Right kidney (tissue), 1 donor: ENCODE measurements at regions not wholly inside any gene's neighbourhood (a gene's known extent, or its start where the extent isn't known, plus 50 kb on each side); places are given as distances from the start of the nearest gene placed in this dataset.
"Not testable (repeated sequence)": the region's sequence is repeated elsewhere in the genome, so short reads cannot be mapped to it uniquely, and the experiment has no call there.

Experiments used
- DNase-seq: peaks from one replicate; pipeline ENCODE4 v3.0.0-alpha.2; 2016

GRCh38 chr18:21928925-21929324 is 188.3 kb downstream of the MIB1 start:
- no peak for DNase-seq

- no peak for DNase-seq
Observed at GRCh38 chr18:21930177-21930576, 189.6 kb downstream of the MIB1 start.

- no peak for DNase-seq
Observed at GRCh38 chr18:21933931-21934765, 193.6 kb downstream of the MIB1 start.

- no peak for DNase-seq
Observed at GRCh38 chr18:21934766-21935015, 194.1 kb downstream of the MIB1 start.

- no peak for DNase-seq
Observed at GRCh38 chr18:21943456-21943855, 202.9 kb downstream of the MIB1 start.

- no peak for DNase-seq
Observed at GRCh38 chr18:21949326-21950015, 208.9 kb downstream of the MIB1 start.

- peak; percentile 29 for DNase-seq
Observed at GRCh38 chr18:21955757-21956652, 213.4 kb upstream of the GATA6 start.

- no peak for DNase-seq
Observed at GRCh38 chr18:21958263-21958662, 211.1 kb upstream of the GATA6 start.

GRCh38 chr18:21958707-21959450 is 210.5 kb upstream of the GATA6 start:
- DNase-seq = no peak

GRCh38 chr18:21960189-21960588 is 209.2 kb upstream of the GATA6 start:
- no peak for DNase-seq

GRCh38 chr18:21963336-21963735 is 206.1 kb upstream of the GATA6 start:
- DNase-seq = no peak

GRCh38 chr18:21968338-21968737 is 201.1 kb upstream of the GATA6 start:
- DNase-seq = no peak

- DNase-seq = no peak
Observed at GRCh38 chr18:21972281-21972680, 197.1 kb upstream of the GATA6 start.

- DNase-seq = not testable (repeated sequence)
Observed at GRCh38 chr18:21975954-21976353, 193.4 kb upstream of the GATA6 start.

- no peak for DNase-seq
Observed at GRCh38 chr18:21978546-21979170, 190.7 kb upstream of the GATA6 start.

- DNase-seq = no peak
Observed at GRCh38 chr18:21979171-21979560, 190.2 kb upstream of the GATA6 start.

GRCh38 chr18:21979759-21980158 is 189.6 kb upstream of the GATA6 start:
- no peak for DNase-seq

- no peak for DNase-seq
Observed at GRCh38 chr18:21980744-21981143, 188.6 kb upstream of the GATA6 start.

GRCh38 chr18:21981489-21981888 is 187.9 kb upstream of the GATA6 start:
- not testable (repeated sequence) for DNase-seq

GRCh38 chr18:21991081-21991534 is 178.3 kb upstream of the GATA6 start:
- DNase-seq = no peak

GRCh38 chr18:21991886-21992285 is 177.5 kb upstream of the GATA6 start:
- DNase-seq = no peak

- DNase-seq = no peak
Observed at GRCh38 chr18:21996351-21996826, 173.0 kb upstream of the GATA6 start.
